ENCODE measurements at regions not wholly inside any gene's neighbourhood (a gene's known extent, or its start where the extent isn't known, plus 50 kb on each side); places are given as distances from the start of the nearest gene placed in this dataset.

GRCh38 chr7:32316839-32317238, 173.3 kb downstream of the LSM5 start:
- TF ChIP-seq ZFP30 (CRISPR knock-in tag; IDR thresholded peaks at IDR 0.05) (no peak), POU6F1 (CRISPR knock-in tag; IDR thresholded peaks at IDR 0.05; ENCODE audit: borderline replicate concordance, low read depth) (no peak), ZNF565 (CRISPR knock-in tag; conservative IDR thresholded peaks at IDR 0.05; ENCODE audit: low read depth) (no peak), ARNTL (CRISPR knock-in tag; IDR thresholded peaks at IDR 0.05; ENCODE audit: borderline replicate concordance, low read depth) (no peak), OSR1 (CRISPR knock-in tag; IDR thresholded peaks at IDR 0.05) (no peak), ZNF8 (CRISPR knock-in tag; IDR thresholded peaks at IDR 0.05) (no peak)
